Neuronal stem cell (in vitro differentiated cells): ENCODE measurements at regions not wholly inside any gene's neighbourhood (a gene's known extent, or its start where the extent isn't known, plus 50 kb on each side); places are given as distances from the start of the nearest gene placed in this dataset.

ENCODE experiments used
- DNase-seq: peaks from one replicate; pipeline ENCODE4 v3.0.0-alpha.2; 2013; ENCODE audit warnings: low spot score
- H2AFZ ChIP-seq: one replicate; pipeline ENCODE4 v1.6.1; 2013; ENCODE audit warnings: mild to moderate bottlenecking, low read length, inconsistent platforms
- H2AK5ac ChIP-seq: 2 replicates; pipeline ENCODE4 v1.6.1; 2013; ENCODE audit warnings: low read depth, mild to moderate bottlenecking, inconsistent platforms, low read length, moderate library complexity, mixed read lengths
- H2BK120ac ChIP-seq: 2 replicates; pipeline ENCODE4 v1.6.1; 2013; ENCODE audit warnings: low read depth, mild to moderate bottlenecking, inconsistent platforms, low read length, moderate library complexity, mixed read lengths
- H2BK12ac ChIP-seq: one replicate; pipeline ENCODE4 v1.6.1; 2013; ENCODE audit warnings: low read length, inconsistent platforms
- H2BK15ac ChIP-seq: 2 replicates; pipeline ENCODE4 v1.6.1; 2013; ENCODE audit warnings: mild to moderate bottlenecking, low read length, inconsistent platforms, mixed read lengths
- H2BK5ac ChIP-seq: one replicate; pipeline ENCODE4 v1.6.1; 2013; ENCODE audit warnings: inconsistent platforms, mild to moderate bottlenecking, low read length, moderate library complexity
- H3K14ac ChIP-seq: one replicate; pipeline ENCODE4 v1.6.1; 2013; ENCODE audit warnings: low read length, inconsistent platforms
- H3K18ac ChIP-seq: 2 replicates; pipeline ENCODE4 v1.6.1; 2013; ENCODE audit warnings: low read length, inconsistent platforms
- H3K23ac ChIP-seq: 2 replicates; pipeline ENCODE4 v1.6.1; 2013; ENCODE audit warnings: low read depth, mild to moderate bottlenecking, mixed read lengths, low read length, inconsistent platforms; ENCODE audit not compliant: poor library complexity
- H3K27ac ChIP-seq: replicated peaks from 3 replicates; pipeline ENCODE4 v1.5.1; 2013; ENCODE audit warnings: low read length, inconsistent platforms
- H3K27me3 ChIP-seq, 3 experiments: 2 replicates each; pipeline ENCODE4 v1.6.1; 2013; ENCODE audit warnings: low read length in 3 of 3, mild to moderate bottlenecking in 2 of 3, inconsistent platforms in 1 of 3, low read depth in 1 of 3, mixed read lengths in 1 of 3, moderate library complexity in 1 of 3; ENCODE audit not compliant: control insufficient read depth in 3 of 3, insufficient read depth in 3 of 3
- H3K36me3 ChIP-seq, 2 donors: replicated peaks in 1 of 2; 2 replicates each; pipeline ENCODE4 v1.6.1; 2013; ENCODE audit warnings: low read length in 2 of 2; ENCODE audit not compliant: control insufficient read depth in 2 of 2, insufficient read depth in 2 of 2
- H3K4ac ChIP-seq: 2 replicates; pipeline ENCODE4 v1.6.1; 2013; ENCODE audit warnings: inconsistent platforms, mild to moderate bottlenecking, low read length, moderate library complexity
- H3K4me1 ChIP-seq, 2 donors: 1 replicate in 1 of 2; 2 replicates in 1 of 2; pipeline ENCODE4 v1.6.1; 2013; ENCODE audit warnings: low read length in 2 of 2, low read depth in 1 of 2; ENCODE audit not compliant: control insufficient read depth in 2 of 2, insufficient read depth in 1 of 2
- H3K4me2 ChIP-seq: one replicate; pipeline ENCODE4 v1.6.1; 2013; ENCODE audit warnings: mild to moderate bottlenecking, low read length, inconsistent platforms; ENCODE audit not compliant: insufficient read depth, poor library complexity, severe bottlenecking
- H3K4me3 ChIP-seq, 2 donors: 2 replicates each; pipeline ENCODE4 v1.5.1; 2013; ENCODE audit warnings: low read length in 2 of 2, mild to moderate bottlenecking in 2 of 2, inconsistent platforms in 1 of 2, moderate library complexity in 1 of 2
- H3K79me1 ChIP-seq: one replicate; pipeline ENCODE4 v1.6.1; 2013; ENCODE audit warnings: low read depth, mild to moderate bottlenecking, inconsistent platforms, low read length, moderate library complexity
- H3K9ac ChIP-seq: one replicate; pipeline ENCODE4 v1.6.1; 2013; ENCODE audit warnings: mild to moderate bottlenecking, low read depth, low read length, inconsistent platforms; ENCODE audit not compliant: poor library complexity
- H3K9me3 ChIP-seq, 2 donors: replicated peaks in 1 of 2; 2 replicates each; pipeline versions ENCODE3 to v1.6.1; 2013; ENCODE audit warnings: low read length in 2 of 2, mild to moderate bottlenecking in 2 of 2, inconsistent platforms in 1 of 2, low read depth in 1 of 2, mixed read lengths in 1 of 2, moderate library complexity in 1 of 2; ENCODE audit not compliant: control insufficient read depth in 2 of 2, insufficient read depth in 1 of 2
- H4K8ac ChIP-seq: one replicate; pipeline ENCODE4 v1.6.1; 2013; ENCODE audit warnings: low read depth, mild to moderate bottlenecking, inconsistent platforms, low read length, moderate library complexity
- H4K91ac ChIP-seq: one replicate; pipeline ENCODE4 v1.6.1; 2013; ENCODE audit warnings: low read length, low read depth, mild to moderate bottlenecking, inconsistent platforms; ENCODE audit not compliant: poor library complexity
- WGBS, 2 donors: extraction: QIAGEN DNeasy Blood & Tissue Kit; methylation state at CpG; one replicate each; pipeline ENCODE4 v1.1.7; 2013; ENCODE audit warnings: missing lambda C conversion rate in 2 of 2, mixed read lengths in 1 of 2; ENCODE audit not compliant: insufficient read length in 2 of 2, insufficient replicate concordance in 1 of 2; ENCODE audit errors: extremely low coverage in 2 of 2; 5-methylcytosine and 5-hydroxymethylcytosine counted together

GRCh38 chr5:123708074-123708806 is 196.3 kb downstream of the CSNK1G3 start:
- no peak overlapping the region for H3K9ac ChIP-seq
- no peak overlapping the region for H3K4me3 ChIP-seq
- H2BK15ac ChIP-seq, result no peak overlapping the region
- H2BK120ac ChIP-seq, result no peak overlapping the region
- H3K4me2 ChIP-seq, result no peak overlapping the region
- H4K8ac ChIP-seq, result no peak overlapping the region
- no peak overlapping the region for H2BK12ac ChIP-seq
- no peak for DNase-seq
- H4K91ac ChIP-seq, result no peak overlapping the region
- H2AK5ac ChIP-seq, result no peak overlapping the region
- H3K27ac ChIP-seq, result no peak overlapping the region
- H3K23ac ChIP-seq, result no peak overlapping the region
- no peaks in the 10 kb centered on the region for H3K36me3 ChIP-seq
- H3K4ac ChIP-seq, result no peak overlapping the region
- peaks cover 0 to 8% of the 10 kb centered on the region in 2 donors for H3K4me1 ChIP-seq
- no peak overlapping the region for H3K18ac ChIP-seq
- H3K9me3 ChIP-seq, result peaks cover 0 to 6% of the 10 kb centered on the region in 2 donors
- H3K79me1 ChIP-seq, result no peaks in the 10 kb centered on the region
- no CpG with 5 or more reads among the region's 3 CpGs for WGBS, 2 donors
- H2AFZ ChIP-seq, result no peak overlapping the region
- no peak overlapping the region for H3K14ac ChIP-seq
- no peaks in the 10 kb centered on the region for H3K27me3 ChIP-seq
- H2BK5ac ChIP-seq, result no peak overlapping the region

GRCh38 chr5:123706531-123706930 is 194.6 kb downstream of the CSNK1G3 start:
- Histone ChIP-seq H3K4me3 (no peak overlapping the region), H3K27me3 (no peaks in the 10 kb centered on the region), H3K79me1 (no peaks in the 10 kb centered on the region), H2AFZ (no peak overlapping the region), H2BK120ac (no peak overlapping the region), H3K18ac (no peak overlapping the region), H4K91ac (no peak overlapping the region), H4K8ac (no peak overlapping the region), H3K23ac (no peak overlapping the region), H3K4me1 (peaks cover 0 to 8% of the 10 kb centered on the region in 2 donors), H3K9ac (no peak overlapping the region), H3K9me3 (peaks cover 0 to 6% of the 10 kb centered on the region in 2 donors), H3K4ac (no peak overlapping the region), H3K36me3 (no peaks in the 10 kb centered on the region), H3K4me2 (no peak overlapping the region), H2AK5ac (no peak overlapping the region), H2BK12ac (no peak overlapping the region), H2BK5ac (no peak overlapping the region), H2BK15ac (no peak overlapping the region), H3K27ac (no peak overlapping the region), H3K14ac (no peak overlapping the region)
- no peak for DNase-seq

DNA sequence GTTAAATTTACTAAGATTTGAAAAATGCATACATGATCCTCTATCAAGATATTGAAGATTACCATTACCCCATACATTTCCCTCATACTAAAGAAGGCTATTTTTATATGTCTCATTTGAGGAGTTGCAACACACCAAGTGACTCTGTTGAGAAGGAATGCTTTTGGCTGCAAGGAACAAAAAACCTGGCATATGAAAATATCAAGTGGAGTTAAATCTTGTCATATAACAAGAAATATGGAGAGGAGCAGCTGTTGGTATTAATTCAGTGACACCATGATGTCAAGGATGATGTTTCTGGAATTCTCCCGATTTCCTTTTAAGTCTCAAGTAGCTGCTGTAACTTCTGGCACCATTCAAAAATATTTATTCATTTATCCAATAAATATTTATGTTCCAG is 193.8 kb downstream of the CSNK1G3 start:
- no peak overlapping the region for H2AK5ac ChIP-seq
- no peak overlapping the region for H3K9ac ChIP-seq
- H3K4ac ChIP-seq, result no peak overlapping the region
- H2AFZ ChIP-seq, result no peak overlapping the region
- no peaks in the 10 kb centered on the region for H3K27me3 ChIP-seq
- no peak overlapping the region for H3K14ac ChIP-seq
- peaks cover 2 to 12% of the 10 kb centered on the region in 2 donors for H3K4me1 ChIP-seq
- no peak overlapping the region for H4K8ac ChIP-seq
- H4K91ac ChIP-seq, result no peak overlapping the region
- WGBS, 2 donors, result no CpG with 5 or more reads among the region's 1 CpG
- no peaks in the 10 kb centered on the region for H3K79me1 ChIP-seq
- H3K36me3 ChIP-seq, result no peaks in the 10 kb centered on the region
- H2BK15ac ChIP-seq, result no peak overlapping the region
- no peak for DNase-seq
- no peak overlapping the region for H2BK12ac ChIP-seq
- H2BK5ac ChIP-seq, result no peak overlapping the region
- H3K18ac ChIP-seq, result no peak overlapping the region
- no peak overlapping the region for H3K23ac ChIP-seq
- no peak overlapping the region for H3K4me3 ChIP-seq
- H3K4me2 ChIP-seq, result no peak overlapping the region
- H3K9me3 ChIP-seq, result peaks cover 0 to 6% of the 10 kb centered on the region in 2 donors
- H3K27ac ChIP-seq, result no peak overlapping the region
- H2BK120ac ChIP-seq, result no peak overlapping the region

- no peak overlapping the region for H3K4me2 ChIP-seq
- H2BK12ac ChIP-seq, result no peak overlapping the region
- no peaks in the 10 kb centered on the region for H3K79me1 ChIP-seq
- H3K4me3 ChIP-seq, result no peak overlapping the region
- peaks cover 3 to 12% of the 10 kb centered on the region in 2 donors for H3K4me1 ChIP-seq
- no peak overlapping the region for H3K23ac ChIP-seq
- no peak overlapping the region for H2AK5ac ChIP-seq
- peaks cover 0 to 2% of the 10 kb centered on the region in 2 donors for H3K9me3 ChIP-seq
- H4K8ac ChIP-seq, result no peak overlapping the region
- H3K27me3 ChIP-seq, result no peaks in the 10 kb centered on the region
- no peak overlapping the region for H3K4ac ChIP-seq
- no peak overlapping the region for H2BK15ac ChIP-seq
- H2AFZ ChIP-seq, result no peak overlapping the region
- no peak overlapping the region for H3K18ac ChIP-seq
- no peaks in the 10 kb centered on the region for H3K36me3 ChIP-seq
- H2BK120ac ChIP-seq, result no peak overlapping the region
- no peak overlapping the region for H2BK5ac ChIP-seq
- no peak for DNase-seq
- H3K27ac ChIP-seq, result no peak overlapping the region
- no peak overlapping the region for H3K9ac ChIP-seq
- no peak overlapping the region for H3K14ac ChIP-seq
- no peak overlapping the region for H4K91ac ChIP-seq
- no CpG with 5 or more reads among the region's 3 CpGs for WGBS, 2 donors
Observed at GRCh38 chr5:123701511-123702200, 189.7 kb downstream of the CSNK1G3 start.
